GM19397 (cell line): ENCODE measurements at regions not wholly inside any gene's neighbourhood (a gene's known extent, or its start where the extent isn't known, plus 50 kb on each side); places are given as distances from the start of the nearest gene placed in this dataset.

Experiments
- ATAC-seq: cut with Tn5 transposase; IDR thresholded peaks from one replicate; pipeline ENCODE4 v1.9.1; 2021; ENCODE audit warnings: mild to moderate bottlenecking, moderate library complexity; ENCODE audit not compliant: unreplicated experiment

GRCh38 chr2:489084-489483, 188.1 kb downstream of the TMEM18 start:
- ATAC-seq, result no peak

GRCh38 chr2:487186-488079, 189.8 kb downstream of the TMEM18 start:
- no peak for ATAC-seq

GRCh38 chr2:486371-486770, 190.8 kb downstream of the TMEM18 start:
- no peak for ATAC-seq

- no peak for ATAC-seq
These were observed 193.5 kb upstream of the ALKAL2 start for GRCh38 chr2:481388-481787.

DNA sequence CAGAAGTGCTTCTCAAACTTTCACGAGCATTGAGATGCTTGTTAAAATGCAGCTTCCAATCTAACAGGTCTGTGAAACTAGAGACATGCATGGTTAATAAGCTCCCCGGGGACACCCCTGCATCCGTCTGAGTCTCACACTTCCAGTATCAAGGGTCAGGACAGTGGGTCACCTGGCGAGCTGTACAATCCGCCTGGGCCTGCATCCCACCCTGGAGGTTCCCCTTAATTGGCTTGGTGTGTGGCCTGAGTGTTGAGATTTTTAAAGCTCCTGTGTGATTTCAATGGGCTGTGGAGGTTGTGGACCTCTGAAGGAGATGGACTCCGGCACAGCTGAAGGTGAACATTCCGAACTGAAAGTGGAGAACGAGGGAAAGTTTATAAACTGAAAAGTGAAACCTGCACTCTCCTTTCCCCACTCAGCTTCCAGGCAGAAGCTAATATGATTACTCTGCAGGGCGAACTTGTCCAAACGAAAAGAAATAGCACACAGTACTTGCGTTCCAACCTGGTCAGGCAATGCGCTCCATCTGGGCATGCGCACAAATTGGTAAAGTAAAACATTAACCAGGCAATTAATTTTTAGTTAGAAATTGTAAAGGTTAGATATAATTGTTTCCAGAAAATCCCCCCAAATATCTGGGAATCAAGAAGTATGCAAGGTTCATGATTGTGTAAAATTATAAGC, 191.7 kb upstream of the ALKAL2 start:
- no peak for ATAC-seq

DNA sequence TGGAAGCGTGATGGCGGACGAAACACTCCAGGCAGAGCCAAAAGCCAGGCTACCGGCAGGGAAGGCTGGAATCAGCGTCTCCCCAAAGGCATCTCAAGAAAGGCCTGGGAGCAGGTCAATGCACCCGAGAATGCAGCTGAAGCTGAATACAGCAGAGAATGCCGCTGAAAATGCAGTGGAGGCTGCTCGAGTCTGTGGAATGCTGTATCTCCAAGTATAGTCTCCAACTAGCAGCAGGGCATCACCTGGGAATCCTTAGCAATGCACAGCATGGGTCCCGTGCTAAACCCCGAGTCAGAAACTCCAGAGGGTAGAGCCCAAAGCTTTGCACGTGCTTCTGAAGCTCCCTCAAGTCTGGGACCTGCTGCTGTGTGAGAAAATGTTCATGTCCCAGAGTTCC, 191.1 kb upstream of the ALKAL2 start:
- ATAC-seq, result no peak

DNA sequence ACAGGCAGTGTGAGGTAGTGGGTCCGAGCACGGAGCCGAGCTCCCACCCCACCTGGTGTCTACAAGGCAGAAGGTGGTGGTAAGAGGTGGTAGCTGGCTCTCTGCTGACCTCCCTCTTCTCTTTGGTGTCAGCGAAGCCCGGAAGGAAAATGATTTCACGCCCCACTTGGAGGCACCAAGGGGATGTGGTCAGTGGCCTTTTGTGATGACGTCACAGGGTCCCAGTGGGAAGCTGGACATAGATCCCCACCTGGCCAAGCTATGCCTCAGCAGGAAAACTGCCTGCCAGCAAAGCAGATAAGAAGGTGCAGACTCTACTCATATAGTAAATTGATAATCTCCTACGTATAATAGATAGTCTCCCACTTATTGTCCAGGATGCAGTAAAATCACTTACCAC, 183.7 kb upstream of the ALKAL2 start:
- no peak for ATAC-seq

GRCh38 chr2:469514-469913, 181.6 kb upstream of the ALKAL2 start:
- no peak for ATAC-seq

- ATAC-seq, result no peak
These were observed 180.9 kb upstream of the ALKAL2 start for GRCh38 chr2:468648-469336.

GRCh38 chr2:467892-468647, 180.2 kb upstream of the ALKAL2 start:
- no peak for ATAC-seq

- ATAC-seq, result no peak
These were observed 179.6 kb upstream of the ALKAL2 start for GRCh38 chr2:467543-467891.

- no peak for ATAC-seq
These were observed 179.2 kb upstream of the ALKAL2 start for GRCh38 chr2:467101-467500.

- ATAC-seq, result no peak
These were observed 176.8 kb upstream of the ALKAL2 start for GRCh38 chr2:464562-465309.

- no peak for ATAC-seq
These were observed 173.0 kb upstream of the ALKAL2 start for GRCh38 chr2:460861-461260.

DNA sequence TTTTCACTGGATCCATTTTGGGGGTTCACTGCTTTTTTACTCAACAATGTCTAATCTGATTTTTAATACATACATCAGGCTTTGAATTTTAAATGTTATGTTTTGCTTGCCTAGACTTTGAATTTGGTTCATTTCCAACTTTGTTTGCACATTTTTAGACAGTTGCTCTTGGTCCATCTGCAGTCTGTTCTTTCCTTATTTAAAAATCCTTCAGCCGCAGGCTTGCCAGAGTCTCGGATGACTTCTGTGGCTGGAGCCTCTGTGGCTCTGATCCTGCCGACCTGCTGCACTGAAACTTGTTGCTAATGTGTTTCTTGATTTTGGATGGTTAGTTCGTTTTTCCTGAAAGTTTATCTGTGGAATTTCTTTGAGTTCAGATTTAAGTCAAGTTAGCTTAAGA, 172.0 kb upstream of the ALKAL2 start:
- ATAC-seq, result no peak

DNA sequence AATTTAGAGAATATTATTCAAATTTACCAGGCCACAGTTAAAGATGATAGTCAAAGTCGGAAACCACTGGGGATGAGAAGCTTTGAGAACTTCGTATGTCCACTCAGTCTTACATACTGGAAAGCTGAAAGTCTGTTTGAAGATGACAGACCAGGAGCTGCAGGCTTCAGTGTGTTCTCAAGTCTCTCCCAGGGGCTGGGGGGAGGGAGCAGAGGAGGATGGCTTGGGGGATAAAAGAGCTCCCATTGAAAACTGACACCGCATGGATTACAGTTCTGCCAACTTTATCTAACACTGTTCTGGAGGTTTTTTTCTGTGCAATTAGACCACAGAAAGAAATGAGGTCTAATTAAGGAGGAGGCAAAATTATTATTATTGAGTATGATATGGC, 170.5 kb upstream of the ALKAL2 start:
- ATAC-seq, result no peak

GRCh38 chr2:457792-458424, 170.0 kb upstream of the ALKAL2 start:
- no peak for ATAC-seq

- no peak for ATAC-seq
These were observed 169.4 kb upstream of the ALKAL2 start for GRCh38 chr2:457262-457661.

- no peak for ATAC-seq
These were observed 168.0 kb upstream of the ALKAL2 start for GRCh38 chr2:455913-456312.
